GM18520 (cell line): ENCODE measurements at regions not wholly inside any gene's neighbourhood (a gene's known extent, or its start where the extent isn't known, plus 50 kb on each side); places are given as distances from the start of the nearest gene placed in this dataset.
"Not testable (repeated sequence)": the region's sequence is repeated elsewhere in the genome, so short reads cannot be mapped to it uniquely, and the experiment has no call there.

ENCODE experiments used
- ATAC-seq: cut with Tn5 transposase; IDR thresholded peaks from one replicate; pipeline ENCODE4 v1.9.1; 2021; ENCODE audit not compliant: unreplicated experiment

DNA sequence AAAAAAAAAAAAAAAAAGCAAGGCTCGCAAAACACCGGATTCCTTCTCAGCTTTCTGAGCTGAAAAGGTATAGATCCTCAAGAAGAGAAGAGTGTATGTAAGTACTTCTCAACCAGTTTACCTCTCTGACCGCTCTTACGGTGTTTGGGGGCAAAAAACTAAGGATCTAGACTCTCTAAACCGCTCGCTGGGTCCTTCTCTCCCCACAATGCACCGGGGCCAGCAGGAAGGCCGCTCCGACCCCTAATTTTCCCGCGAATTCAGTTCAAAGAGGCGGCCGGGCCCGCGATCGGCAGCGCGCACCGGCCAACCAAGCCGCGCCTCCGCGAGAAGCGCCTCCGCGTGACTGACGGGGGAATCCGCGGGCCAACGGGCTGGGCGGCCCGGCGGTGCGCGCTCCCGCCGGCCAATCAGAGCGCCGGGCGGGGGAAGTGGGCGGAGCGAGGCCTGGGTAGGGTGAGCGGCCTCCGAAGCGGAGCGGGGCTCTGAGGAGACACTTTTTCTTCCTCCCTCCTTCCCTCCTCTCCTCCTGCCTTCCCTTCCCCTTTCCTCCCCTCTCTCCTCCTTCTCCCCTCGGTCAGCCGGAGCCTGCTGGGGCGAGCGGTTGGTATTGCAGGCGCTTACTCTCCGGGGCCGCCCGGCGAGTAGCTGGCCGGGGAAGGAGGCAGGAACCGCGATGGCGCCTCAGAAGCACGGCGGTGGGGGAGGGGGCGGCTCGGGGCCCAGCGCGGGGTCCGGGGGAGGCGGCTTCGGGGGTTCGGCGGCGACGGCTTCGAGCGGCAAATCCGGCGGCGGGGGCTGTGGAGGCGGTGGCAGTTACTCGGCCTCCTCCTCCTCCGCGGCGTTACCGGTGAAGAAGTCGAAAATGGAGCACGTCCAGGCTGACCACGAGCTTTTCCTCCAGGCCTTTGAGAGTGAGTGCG, 93.0 kb downstream of the CRLF3 start:
- ATAC-seq, result peak; percentile 76

DNA sequence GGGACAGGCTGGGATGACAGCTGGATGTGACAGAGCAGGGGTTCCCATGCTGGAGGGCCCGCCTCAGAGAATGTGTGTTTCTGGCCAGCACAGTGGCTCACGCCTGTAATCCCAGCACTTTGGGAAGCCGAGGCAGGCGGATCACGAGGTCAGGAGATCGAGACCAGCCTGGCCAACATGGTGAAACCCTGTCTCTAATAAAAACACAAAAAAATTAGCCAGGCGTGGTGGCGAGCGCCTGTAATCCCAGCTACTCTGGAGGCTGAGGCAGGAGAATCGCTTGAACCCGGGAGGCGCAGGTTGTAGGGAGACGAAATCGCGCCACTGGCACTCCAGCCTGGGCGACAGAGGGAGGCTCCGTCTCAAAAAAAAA, 93.7 kb downstream of the CRLF3 start:
- not testable (repeated sequence) for ATAC-seq

DNA sequence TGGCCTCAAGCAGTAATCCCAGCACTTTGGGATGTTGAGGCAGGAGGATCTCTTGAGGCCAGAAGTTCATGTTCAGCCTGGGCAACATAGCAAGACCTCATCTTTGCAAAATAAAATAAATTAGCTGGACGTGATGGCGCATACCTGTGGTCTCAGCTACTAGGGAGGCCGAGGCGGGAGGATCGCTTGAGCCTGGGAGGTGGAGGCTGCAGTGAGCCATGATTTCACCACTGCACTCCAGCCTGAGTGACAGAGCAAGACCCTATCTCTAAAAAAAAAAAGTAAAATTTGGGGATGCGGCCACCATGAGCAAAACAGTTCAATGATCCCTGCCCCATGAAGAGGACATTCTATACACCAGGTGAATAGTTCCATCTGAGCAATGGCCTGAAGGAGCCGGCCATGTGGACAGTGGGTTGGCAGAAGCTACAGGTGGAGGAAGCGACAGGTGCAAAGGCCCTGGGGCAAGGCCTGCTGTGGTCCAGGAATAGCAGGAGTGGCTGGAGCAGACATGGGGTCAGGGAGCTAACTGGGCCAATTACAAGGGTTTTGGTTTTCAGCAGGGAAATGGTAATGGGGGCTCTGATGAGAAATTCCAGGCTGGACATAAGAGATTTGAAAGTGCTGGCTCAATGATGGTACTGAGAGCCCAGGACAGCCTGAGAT, 94.2 kb downstream of the CRLF3 start:
- not testable (repeated sequence) for ATAC-seq

DNA sequence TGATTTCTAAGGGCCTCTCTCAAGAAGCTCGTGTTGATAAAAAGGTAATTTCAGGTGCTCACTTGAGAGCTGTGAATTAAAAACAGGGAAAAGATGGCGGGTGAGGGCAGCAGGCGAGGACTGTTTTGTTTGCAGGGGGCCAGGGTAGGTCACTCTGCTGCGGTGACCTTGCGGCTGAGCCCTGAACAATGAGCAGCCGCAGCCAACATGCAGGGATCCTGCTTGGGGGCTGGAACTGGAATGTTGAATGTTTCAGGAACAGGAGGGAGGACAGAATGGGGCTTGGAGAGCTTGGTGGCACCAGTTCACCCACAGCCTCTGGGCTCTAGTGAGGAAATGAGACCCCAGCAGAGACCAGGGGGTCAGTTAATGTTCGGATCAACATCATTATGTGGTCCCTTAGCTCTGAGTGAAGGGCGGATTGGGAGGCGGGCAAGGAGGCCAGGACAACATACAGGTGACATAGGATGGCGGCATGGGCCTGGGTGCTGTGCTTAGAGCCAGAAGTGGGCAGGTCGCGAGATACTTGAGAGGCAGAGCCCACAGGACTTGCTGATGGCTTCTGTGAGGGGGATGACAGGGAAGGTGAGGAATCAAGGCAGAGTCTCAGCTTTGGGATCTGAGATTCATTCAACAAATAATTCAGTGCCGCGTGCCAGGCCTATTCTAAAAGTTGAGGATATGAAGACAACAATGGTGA, 94.9 kb downstream of the CRLF3 start:
- ATAC-seq, result not testable (repeated sequence)

DNA sequence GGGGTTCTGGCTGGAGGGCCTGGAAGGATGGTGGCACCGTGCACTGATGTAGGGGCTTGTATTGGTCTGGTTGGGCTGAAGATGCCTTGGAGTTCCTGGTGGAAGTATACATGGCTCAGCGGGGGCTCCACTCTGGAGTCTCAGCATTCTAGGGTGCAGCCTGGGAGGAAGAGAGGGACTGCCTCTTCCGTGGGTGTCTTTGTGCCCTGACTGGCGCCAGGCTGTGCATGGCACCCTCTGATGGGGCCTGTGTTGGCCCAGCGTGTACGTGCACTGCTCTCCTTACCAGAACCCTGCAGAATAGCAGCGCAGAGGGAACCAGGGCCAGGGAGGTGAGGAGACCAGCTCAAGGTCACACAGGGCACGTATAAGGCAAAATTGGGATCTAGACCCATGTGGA, 97.0 kb downstream of the CRLF3 start:
- not testable (repeated sequence) for ATAC-seq

- not testable (repeated sequence) for ATAC-seq
Measured at GRCh38 chr17:30726734-30727133, 97.8 kb downstream of the CRLF3 start.

DNA sequence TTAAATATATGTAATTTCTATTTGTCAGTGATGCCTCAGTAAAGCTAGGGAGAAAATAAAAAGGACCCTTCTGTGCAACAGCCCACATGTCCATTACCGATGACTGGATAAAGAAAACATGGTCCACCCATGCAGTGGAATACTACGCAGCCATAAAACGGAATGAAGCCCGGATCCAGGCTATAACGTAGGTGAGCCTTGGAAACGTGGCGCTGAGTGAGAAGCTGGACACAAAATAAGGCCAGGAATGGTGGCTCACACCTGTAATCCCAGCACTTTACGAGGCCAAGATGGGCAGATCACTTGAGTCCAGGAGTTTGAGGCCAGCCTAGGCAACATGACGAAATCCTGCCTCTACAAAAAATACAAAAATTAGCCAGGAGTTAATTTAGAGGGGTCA, 98.2 kb downstream of the CRLF3 start:
- ATAC-seq, result not testable (repeated sequence)

- ATAC-seq, result not testable (repeated sequence)
Measured at GRCh38 chr17:30724034-30724650, 100.3 kb downstream of the CRLF3 start.

DNA sequence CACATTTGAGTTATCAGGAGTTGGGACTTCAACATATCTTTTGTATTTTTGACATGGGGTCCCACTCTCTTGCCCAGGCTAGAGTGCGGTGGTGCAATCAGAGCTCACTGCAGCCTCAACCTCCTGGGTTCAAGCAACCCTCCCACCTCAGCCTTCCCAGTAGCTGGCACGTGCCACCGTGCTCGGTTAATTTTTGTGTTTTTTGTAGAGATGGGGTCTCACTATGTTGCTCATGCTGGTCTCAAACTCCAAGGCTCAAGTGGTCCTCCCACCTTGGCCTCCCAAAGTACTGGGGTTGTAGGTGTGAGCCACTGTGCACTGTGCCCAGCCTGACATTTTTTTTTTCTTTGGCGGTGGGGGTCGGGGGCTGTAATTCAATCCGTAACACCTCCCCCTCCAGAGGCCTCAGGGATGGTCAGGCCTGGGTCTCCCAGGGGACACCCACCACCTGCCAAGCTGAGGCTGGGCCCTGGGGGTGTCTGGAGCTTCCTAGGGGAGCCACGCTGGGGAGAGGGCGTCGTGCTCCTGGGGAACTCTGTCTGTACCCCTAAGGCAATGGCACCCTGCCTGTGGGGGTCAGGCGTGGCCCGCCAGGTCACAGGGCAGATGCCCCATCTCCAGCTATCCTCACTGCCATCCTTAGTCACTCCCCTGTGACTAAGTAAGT, 102.2 kb downstream of the CRLF3 start:
- ATAC-seq, result not testable (repeated sequence)

DNA sequence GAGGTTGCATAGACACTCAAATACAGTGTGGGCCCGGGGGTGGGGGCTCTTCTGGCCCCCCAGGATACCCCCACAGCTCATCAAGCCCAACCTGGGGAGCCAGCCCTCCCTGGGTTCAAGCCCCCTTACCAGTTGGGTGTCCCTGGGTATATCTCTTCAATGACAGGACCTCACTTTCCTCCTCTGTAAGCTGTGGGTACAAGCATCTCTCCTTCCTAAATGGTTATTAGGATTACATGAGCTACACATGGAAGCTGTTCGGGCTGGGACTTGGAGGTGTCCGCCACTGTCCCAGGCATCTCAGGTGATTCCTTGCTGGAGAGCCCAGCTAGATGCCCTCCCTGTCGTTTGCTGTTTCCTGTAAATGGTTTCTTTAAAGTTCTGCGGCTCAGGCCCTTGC, 103.5 kb downstream of the CRLF3 start:
- not testable (repeated sequence) for ATAC-seq

DNA sequence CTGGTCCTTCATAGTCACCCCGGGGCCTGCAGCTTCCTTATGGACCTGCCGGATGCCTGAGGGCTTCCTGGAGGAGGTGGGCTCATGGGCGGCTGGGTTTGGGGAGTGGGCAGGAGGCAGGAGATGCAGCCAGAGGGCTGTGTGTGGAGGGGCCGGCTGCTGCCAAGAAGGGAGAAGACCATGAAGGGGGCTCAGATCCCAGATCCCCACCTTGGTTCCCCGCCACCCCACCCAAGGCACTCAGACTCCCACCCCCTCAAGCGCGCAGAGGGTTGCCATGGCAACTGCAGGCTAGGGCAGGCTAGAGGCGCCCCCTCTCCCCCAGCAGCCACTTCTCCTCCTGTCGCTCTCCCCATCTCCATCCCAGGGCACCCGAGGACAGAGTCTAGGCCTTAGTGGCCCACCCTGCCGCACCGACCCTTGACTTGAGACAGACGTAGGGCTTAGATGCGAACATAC, 104.5 kb downstream of the CRLF3 start:
- ATAC-seq, result no peak

DNA sequence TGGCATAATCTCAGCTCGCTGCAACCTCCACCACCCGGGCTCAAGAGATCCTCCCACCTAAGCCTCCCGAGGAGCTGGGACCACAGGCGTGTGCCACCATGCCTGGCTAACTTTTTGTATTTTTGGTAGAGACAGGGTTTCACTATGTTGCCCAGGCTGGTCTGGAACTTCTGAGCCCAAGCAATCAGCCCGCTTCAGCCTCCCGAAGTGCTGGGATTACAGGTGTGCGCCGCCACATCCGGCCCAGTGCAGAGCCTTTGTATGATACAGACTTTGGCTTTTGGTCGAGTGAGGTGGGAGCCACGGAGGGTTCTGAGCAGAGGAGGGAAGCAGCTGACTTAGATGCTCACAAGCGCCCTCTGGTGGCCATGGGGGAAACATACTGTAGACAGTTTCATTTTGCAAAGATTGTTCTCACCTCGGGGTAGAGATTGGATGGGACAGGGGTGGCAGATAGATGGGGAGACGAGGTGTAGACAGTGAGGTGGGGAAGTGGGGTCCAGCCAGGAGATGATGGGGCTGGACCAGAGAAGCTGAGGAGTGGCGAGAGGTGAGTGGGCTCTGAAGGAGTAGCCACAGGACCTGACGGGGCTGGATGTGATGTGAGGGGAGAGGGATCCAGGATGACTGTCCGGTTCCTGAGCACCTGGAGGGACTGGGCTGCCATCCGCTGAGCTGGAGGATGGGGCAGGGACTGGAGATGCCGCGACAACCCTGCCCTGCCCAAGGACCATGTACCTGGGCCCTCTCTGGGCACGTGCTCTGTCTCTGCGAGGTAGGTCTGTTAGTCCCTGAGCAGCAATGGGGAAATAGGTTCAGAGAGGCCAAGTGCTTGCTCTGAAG, 105.1 kb downstream of the CRLF3 start:
- not testable (repeated sequence) for ATAC-seq

DNA sequence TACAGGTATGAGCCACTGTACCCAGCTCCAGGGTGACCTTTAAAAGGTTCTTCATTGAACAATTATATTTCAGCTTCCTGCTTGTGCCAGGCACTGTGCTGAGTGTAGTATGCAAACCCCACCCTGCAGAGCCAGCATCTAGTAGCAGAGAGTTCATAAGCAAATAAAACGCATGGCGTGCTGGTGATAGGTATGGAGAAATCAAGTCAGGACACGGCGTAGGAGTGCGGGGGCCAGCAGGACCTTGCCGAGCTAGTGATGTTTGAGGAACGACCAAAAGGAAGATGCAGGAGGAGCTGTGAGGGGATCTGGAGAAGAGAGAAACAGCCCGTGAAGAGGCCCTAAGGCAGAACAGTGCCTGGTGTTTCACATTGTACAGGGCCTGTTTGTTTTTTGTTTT, 105.8 kb downstream of the CRLF3 start:
- ATAC-seq, result not testable (repeated sequence)

DNA sequence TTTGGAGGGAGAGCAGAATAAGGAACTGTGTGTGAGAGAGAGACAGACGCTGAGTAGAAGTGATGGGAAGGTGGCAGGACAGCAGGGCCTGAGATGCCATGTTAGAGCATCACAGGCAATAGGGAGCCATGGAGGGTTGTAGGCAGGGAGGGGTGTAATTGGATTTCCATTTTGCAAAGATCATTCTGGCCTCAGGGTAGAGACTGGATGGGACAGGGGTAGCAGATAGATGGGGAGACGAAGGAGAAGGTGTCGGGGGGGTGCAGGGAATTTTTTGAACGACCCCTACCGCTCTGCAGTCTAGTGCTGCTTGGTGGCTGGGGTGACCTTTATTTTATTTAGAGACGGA, 106.4 kb downstream of the CRLF3 start:
- not testable (repeated sequence) for ATAC-seq

GRCh38 chr17:30717291-30718098, 107.0 kb downstream of the CRLF3 start:
- ATAC-seq, result no peak

DNA sequence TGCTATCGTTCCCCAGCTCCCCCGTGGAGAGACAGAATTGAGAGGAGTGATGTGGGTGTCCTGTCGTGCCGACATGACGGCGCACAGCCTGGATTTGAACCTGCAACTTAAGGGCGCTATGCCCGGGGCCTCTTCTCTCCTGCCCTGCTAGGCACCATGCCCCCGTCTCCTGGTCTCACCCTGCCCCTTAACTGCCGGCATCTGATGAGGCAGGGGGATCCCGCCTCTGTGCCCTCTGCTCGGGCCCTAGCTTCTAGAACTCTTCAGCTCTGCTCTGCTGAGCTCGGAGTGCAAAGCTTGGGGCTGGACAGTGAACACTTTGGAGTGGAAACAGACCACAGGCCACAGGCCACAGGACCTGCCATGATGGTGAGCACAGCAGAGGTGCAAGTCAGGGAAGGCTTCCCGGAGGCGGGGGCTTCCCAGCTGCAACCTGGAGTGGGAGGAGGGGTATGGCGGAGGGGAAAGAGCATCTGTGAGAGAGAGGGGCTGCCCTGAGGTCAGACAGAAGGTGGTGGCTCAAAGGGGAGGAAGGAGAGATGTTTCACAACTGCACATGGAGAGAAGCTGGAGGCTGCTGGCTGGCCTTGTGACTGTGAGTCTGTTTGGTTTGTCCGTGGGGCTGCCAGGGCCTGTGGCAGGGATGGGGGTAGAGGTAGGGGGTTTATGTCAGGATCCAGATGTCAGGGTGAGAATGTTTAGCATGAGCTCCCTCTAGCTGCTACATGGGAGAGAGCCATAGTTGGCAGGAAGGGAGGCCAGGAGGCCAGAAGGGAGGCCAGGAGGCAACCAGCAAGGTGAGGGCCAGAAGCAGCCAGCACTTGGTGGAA, 107.8 kb downstream of the CRLF3 start:
- no peak for ATAC-seq

DNA sequence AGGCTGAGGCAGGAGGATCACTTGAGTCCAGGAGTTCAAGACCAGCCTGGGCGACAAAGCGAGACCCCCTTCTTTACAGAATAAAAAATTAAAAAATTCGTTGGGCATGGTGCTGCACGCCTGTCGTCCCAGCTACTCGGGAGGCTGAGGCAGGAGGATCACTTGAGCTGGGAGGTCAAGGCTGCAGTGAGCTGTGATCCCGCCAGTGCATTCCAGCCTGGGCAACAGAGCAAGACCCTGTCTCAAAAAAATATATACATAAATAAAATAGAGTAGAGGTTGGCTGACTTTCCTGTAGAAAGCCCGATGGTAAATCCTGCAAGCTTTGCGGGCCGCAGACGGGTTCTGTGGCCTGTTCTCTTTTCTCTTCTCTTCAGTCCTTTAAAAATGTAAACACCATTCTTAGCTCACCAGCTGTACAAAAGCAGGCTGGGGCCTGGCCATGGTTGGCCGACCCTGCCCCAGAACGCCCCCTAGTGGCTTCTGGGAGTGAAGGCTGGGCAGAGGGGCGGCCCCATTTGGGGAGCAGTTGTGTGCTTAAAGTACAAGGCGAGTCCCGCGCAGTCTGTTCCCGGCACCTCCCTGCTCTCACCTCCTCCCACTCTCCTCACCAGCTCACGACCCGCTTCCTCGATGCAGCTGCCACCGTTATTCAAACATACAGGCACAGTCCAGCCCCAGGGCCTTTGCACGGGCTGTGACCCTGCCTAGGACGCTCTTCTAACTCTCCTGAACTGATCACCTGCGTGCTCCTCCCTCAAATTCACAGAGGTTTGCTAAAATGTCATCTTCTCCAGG, 109.5 kb downstream of the CRLF3 start:
- ATAC-seq, result not testable (repeated sequence)
